C4-2B (cell line): ENCODE measurements at regions not wholly inside any gene's neighbourhood (a gene's known extent, or its start where the extent isn't known, plus 50 kb on each side); places are given as distances from the start of the nearest gene placed in this dataset.

Experiments used
- H3K27ac ChIP-seq: fragments of 450-650 bp; 2 replicates; pipeline ENCODE4 v1.5.1; 2017
- CTCF ChIP-seq: fragments of 450-650 bp; conservative IDR thresholded peaks from 2 replicates; pipeline ENCODE4 v1.5.1; 2017; ENCODE audit warnings: mild to moderate bottlenecking
- ZFX ChIP-seq: fragments of 450-650 bp; IDR thresholded peaks from 2 replicates; pipeline ENCODE4 v1.6.1; 2017

GRCh38 chr5:171629221-171629620 is 156.4 kb upstream of the SMIM23 start:
- no peak overlapping the region for H3K27ac ChIP-seq
- TF ChIP-seq ZFX: no peak
- no peak for TF ChIP-seq CTCF

GRCh38 chr5:171629628-171630349 is 155.8 kb upstream of the SMIM23 start:
- H3K27ac ChIP-seq: no peak overlapping the region
- TF ChIP-seq CTCF: peak; percentile 80
- no peak for TF ChIP-seq ZFX

- TF ChIP-seq CTCF: peak; percentile 1
- no peak for TF ChIP-seq ZFX
- no peak overlapping the region for H3K27ac ChIP-seq
Observed at GRCh38 chr5:171630350-171631065, 155.1 kb upstream of the SMIM23 start.

GRCh38 chr5:171632616-171633015 is 153.0 kb upstream of the SMIM23 start:
- no peak for TF ChIP-seq ZFX
- TF ChIP-seq CTCF: no peak

GRCh38 chr5:171633776-171634470 is 151.7 kb upstream of the SMIM23 start:
- TF ChIP-seq CTCF: no peak
- TF ChIP-seq ZFX: no peak
- no peak overlapping the region for H3K27ac ChIP-seq

More at GRCh38 chr5:171632616-171633015, 153.0 kb upstream of the SMIM23 start:
- no peak overlapping the region for H3K27ac ChIP-seq

GRCh38 chr5:171634511-171634910 is 151.1 kb upstream of the SMIM23 start:
- TF ChIP-seq ZFX: no peak
- TF ChIP-seq CTCF: no peak
- H3K27ac ChIP-seq: no peak overlapping the region

GRCh38 chr5:171635028-171635427 is 150.6 kb upstream of the SMIM23 start:
- TF ChIP-seq CTCF (no peak), ZFX (no peak)
- no peak overlapping the region for H3K27ac ChIP-seq
